ENCODE measurements at regions not wholly inside any gene's neighbourhood (a gene's known extent, or its start where the extent isn't known, plus 50 kb on each side); places are given as distances from the start of the nearest gene placed in this dataset.

DNA sequence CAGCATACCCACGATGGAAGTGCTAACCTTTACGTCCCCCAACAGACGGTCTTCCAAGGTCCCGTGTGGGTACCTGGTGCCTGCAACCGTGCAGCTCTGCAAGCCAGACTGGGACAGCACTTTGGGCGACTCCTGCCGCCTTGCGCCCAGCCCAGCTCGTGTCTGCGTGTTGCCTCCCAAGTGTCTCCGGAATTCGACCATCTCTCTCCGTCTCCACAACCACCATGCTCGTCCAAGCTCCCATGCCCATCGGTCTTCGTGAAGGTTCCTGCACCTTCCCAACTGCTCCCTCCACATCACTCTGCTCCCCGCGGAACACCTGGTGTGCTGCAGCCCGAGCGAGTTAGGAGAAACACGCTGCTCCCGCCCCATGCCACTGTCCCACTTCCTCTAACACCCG is 173.2 kb upstream of the AFDN start:
- no peak for TF ChIP-seq CTCF (IDR thresholded peaks at IDR 0.05; ENCODE audit: insufficient read depth, low read depth, low read length)
- H3K4me3 ChIP-seq (ENCODE audit: low read depth, low read length): no peak overlapping the region
- DNase-seq (ENCODE audit: low read depth): no peak

DNA sequence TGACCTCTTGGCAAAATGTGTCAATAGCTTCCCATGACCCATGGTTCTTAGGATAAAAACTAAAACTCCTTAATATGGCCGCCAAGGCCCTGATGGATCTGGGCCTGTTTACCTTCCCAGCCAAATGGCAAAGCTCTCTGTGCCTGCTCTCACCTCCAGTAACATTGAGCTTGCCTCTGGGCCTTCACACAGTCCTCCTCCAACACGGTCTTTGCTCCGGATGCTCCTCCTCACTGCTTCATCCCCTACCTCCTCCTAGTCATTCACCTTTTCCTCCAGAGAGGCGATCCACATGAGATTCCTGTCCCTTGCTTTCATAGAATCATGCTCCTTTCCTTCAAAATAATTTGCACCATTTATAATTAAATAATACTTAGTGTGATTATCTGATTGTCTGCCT is 172.3 kb upstream of the AFDN start:
- H3K4me3 ChIP-seq (ENCODE audit: low read depth, low read length): no peak overlapping the region
- TF ChIP-seq CTCF (IDR thresholded peaks at IDR 0.05; ENCODE audit: insufficient read depth, low read depth, low read length): no peak
- no peak for DNase-seq (ENCODE audit: low read depth)

DNA sequence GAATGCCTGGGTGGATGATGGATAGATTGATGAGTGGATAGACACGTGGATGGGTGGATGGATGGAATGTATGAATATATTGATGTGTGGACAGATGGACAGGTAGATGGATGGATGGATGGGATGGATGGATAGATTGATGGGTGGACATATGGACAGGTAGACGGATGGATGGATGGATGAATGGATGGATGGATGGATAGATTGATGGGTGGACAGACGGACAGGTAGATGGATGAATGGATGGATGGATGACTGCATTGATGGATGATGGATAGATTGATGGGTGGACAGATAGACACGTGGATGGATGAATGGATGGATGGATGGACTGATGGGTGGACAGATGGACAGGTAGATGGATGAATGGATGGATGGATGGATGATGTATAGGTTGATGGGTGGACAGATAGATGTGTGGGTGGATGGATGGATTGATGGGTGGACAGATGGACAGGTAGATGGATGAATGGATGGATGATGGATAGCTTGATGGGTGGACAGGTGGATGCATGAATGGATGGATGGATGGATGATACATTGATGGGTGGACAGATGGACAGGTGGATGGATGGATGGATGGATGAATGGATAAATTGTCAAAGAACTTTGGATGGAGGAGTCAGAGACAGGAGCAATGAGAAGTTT is 171.4 kb upstream of the AFDN start:
- no peak overlapping the region for H3K4me3 ChIP-seq (ENCODE audit: low read depth, low read length)
- no peak for DNase-seq (ENCODE audit: low read depth)
- no peak for TF ChIP-seq CTCF (IDR thresholded peaks at IDR 0.05; ENCODE audit: insufficient read depth, low read depth, low read length)

- no peak for TF ChIP-seq CTCF (IDR thresholded peaks at IDR 0.05; ENCODE audit: insufficient read depth, low read depth, low read length)
- DNase-seq (ENCODE audit: low read depth): no peak
- H3K4me3 ChIP-seq (ENCODE audit: low read depth, low read length): no peak overlapping the region
These were observed 168.6 kb upstream of the AFDN start for GRCh38 chr6:167658106-167658505.

DNA sequence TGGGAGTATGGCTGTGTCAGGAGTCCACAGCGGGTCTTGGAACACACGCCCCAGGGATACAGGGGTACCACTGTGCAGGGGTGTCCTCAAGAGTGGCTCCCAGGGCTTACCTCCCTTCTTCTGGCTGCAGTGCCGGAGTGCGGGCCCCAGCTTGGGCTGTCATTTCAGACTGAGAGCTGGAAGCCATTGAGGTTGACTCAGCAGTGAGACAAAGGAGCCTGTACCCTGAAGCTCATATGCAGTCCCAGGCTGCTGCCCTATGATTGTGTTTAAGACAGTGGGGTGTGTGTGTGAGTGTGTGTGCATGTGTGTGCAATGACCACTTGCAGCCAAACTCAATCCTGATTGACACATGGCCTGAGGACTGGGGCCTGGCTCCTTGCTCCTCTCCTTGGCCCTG is 167.7 kb upstream of the AFDN start:
- no peak for TF ChIP-seq CTCF (IDR thresholded peaks at IDR 0.05; ENCODE audit: insufficient read depth, low read depth, low read length)
- H3K4me3 ChIP-seq (ENCODE audit: low read depth, low read length): no peak overlapping the region
- no peak for DNase-seq (ENCODE audit: low read depth)

- H3K4me3 ChIP-seq (ENCODE audit: low read depth, low read length): no peak overlapping the region
- no peak for TF ChIP-seq CTCF (IDR thresholded peaks at IDR 0.05; ENCODE audit: insufficient read depth, low read depth, low read length)
- DNase-seq (ENCODE audit: low read depth): no peak
These were observed 166.3 kb upstream of the AFDN start for GRCh38 chr6:167660424-167660823.

DNA sequence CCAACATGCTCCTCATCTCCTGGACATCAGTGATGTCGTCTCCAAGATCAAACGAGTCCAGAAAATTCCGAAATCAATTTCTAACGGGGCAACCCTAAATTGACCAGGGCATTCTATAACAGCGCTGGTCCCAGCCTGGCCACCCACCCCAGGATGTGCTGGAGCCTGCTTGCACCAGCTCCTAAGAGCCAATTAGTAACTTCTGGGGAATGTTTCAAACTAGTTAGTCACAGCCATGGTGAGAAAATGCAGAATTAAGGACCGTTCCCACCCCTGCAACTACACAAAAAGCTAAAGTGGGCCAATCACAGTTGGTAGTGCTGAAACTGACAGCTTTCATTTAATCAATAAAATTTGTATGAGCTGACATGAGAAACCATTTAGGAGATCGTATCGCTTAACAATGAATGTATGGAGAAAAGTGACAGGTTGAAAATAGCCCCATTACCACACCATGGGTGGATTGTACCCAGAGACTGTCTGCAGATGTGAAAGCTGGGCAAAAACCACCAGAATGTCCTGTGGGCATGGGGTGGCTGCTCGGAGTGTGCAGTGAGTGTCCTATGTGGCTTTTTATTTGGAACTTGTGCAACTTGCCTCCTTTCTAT is 165.7 kb upstream of the AFDN start:
- no peak for TF ChIP-seq CTCF (IDR thresholded peaks at IDR 0.05; ENCODE audit: insufficient read depth, low read depth, low read length)
- no peak overlapping the region for H3K4me3 ChIP-seq (ENCODE audit: low read depth, low read length)
- no peak for DNase-seq (ENCODE audit: low read depth)
